ENCODE measurements at regions not wholly inside any gene's neighbourhood (a gene's known extent, or its start where the extent isn't known, plus 50 kb on each side); places are given as distances from the start of the nearest gene placed in this dataset.
"Not testable (repeated sequence)": the region's sequence is repeated elsewhere in the genome, so short reads cannot be mapped to it uniquely, and the experiment has no call there.

GRCh38 chr15:59894835-59895234, 109.3 kb upstream of the FOXB1 start:
- H3K27me3 ChIP-seq (ENCODE audit: control insufficient read depth, insufficient read depth, low read length): peaks cover 2% of the 10 kb centered on the region
- no peak for TF ChIP-seq CTCF (IDR thresholded peaks at IDR 0.05; ENCODE audit: insufficient read depth, low read length, severe bottlenecking)
- FAIRE-seq (no peak), DNase-seq (ENCODE audit: low read depth) (no peak)
- H3K4me3 ChIP-seq (ENCODE audit: low read depth, low read length): no peak overlapping the region
- no peaks in the 10 kb centered on the region for H3K36me3 ChIP-seq (ENCODE audit: control insufficient read depth, insufficient read depth, low read length)

- TF ChIP-seq CTCF (IDR thresholded peaks at IDR 0.05; ENCODE audit: insufficient read depth, low read length, severe bottlenecking): no peak
- peak; percentile 26 for DNase-seq (ENCODE audit: low read depth)
- no peak for FAIRE-seq
- Histone ChIP-seq H3K4me3 (ENCODE audit: low read depth, low read length) (no peak overlapping the region), H3K27me3 (ENCODE audit: control insufficient read depth, insufficient read depth, low read length) (peaks cover 1% of the 10 kb centered on the region), H3K36me3 (ENCODE audit: control insufficient read depth, insufficient read depth, low read length) (no peaks in the 10 kb centered on the region)
Observed at GRCh38 chr15:59892985-59893384, 111.1 kb upstream of the FOXB1 start.

GRCh38 chr15:59887870-59888269, 116.2 kb upstream of the FOXB1 start:
- not testable (repeated sequence) for FAIRE-seq

GRCh38 chr15:59887211-59887610, 116.9 kb upstream of the FOXB1 start:
- H3K27me3 ChIP-seq (ENCODE audit: control insufficient read depth, insufficient read depth, low read length): no peaks in the 10 kb centered on the region
- DNase-seq (ENCODE audit: low read depth): no peak
- TF ChIP-seq CTCF (IDR thresholded peaks at IDR 0.05; ENCODE audit: insufficient read depth, low read length, severe bottlenecking): no peak
- peak; percentile 60 for FAIRE-seq
- H3K36me3 ChIP-seq (ENCODE audit: control insufficient read depth, insufficient read depth, low read length): no peaks in the 10 kb centered on the region
- H3K4me3 ChIP-seq (ENCODE audit: low read depth, low read length): no peak overlapping the region

More at GRCh38 chr15:59887870-59888269, 116.2 kb upstream of the FOXB1 start:
- not testable (repeated sequence) for H3K36me3 ChIP-seq (ENCODE audit: control insufficient read depth, insufficient read depth, low read length); H3K4me3 ChIP-seq (ENCODE audit: low read depth, low read length); DNase-seq (ENCODE audit: low read depth); H3K27me3 ChIP-seq (ENCODE audit: control insufficient read depth, insufficient read depth, low read length)

GRCh38 chr15:59886441-59886840, 117.7 kb upstream of the FOXB1 start:
- no peak overlapping the region for H3K4me3 ChIP-seq (ENCODE audit: low read depth, low read length)
- no peaks in the 10 kb centered on the region for H3K36me3 ChIP-seq (ENCODE audit: control insufficient read depth, insufficient read depth, low read length)
- no peak for FAIRE-seq
- no peak for DNase-seq (ENCODE audit: low read depth)
- H3K27me3 ChIP-seq (ENCODE audit: control insufficient read depth, insufficient read depth, low read length): peaks cover under 1% of the 10 kb centered on the region
- TF ChIP-seq CTCF (IDR thresholded peaks at IDR 0.05; ENCODE audit: insufficient read depth, low read length, severe bottlenecking): no peak

GRCh38 chr15:59885832-59886231, 118.3 kb upstream of the FOXB1 start:
- H3K36me3 ChIP-seq (ENCODE audit: control insufficient read depth, insufficient read depth, low read length): no peaks in the 10 kb centered on the region
- FAIRE-seq (no peak), DNase-seq (ENCODE audit: low read depth) (peak; percentile 94)
- peaks cover 2% of the 10 kb centered on the region for H3K27me3 ChIP-seq (ENCODE audit: control insufficient read depth, insufficient read depth, low read length)
- no peak for TF ChIP-seq CTCF (IDR thresholded peaks at IDR 0.05; ENCODE audit: insufficient read depth, low read length, severe bottlenecking)
- no peak overlapping the region for H3K4me3 ChIP-seq (ENCODE audit: low read depth, low read length)
